ENCODE measurements at regions not wholly inside any gene's neighbourhood (a gene's known extent, or its start where the extent isn't known, plus 50 kb on each side); places are given as distances from the start of the nearest gene placed in this dataset.
"Not testable (repeated sequence)": the region's sequence is repeated elsewhere in the genome, so short reads cannot be mapped to it uniquely, and the experiment has no call there.

- Histone ChIP-seq H3K9me3 (no peaks in the 10 kb centered on the region), H3K36me3 (no peaks in the 10 kb centered on the region), H3K4me1 (peaks cover 0 to 4% of the 10 kb centered on the region in 2 donors), H3K27me3 (no peaks in the 10 kb centered on the region), H3K4me3 (replicated peaks in 1 of 3) (no peak overlapping the region), H3K27ac (no peak overlapping the region)
- intact Hi-C loops (cut with DNase I), result no loop called here
- 84% methylated on average over 1 of the region's 1 CpG for WGBS, 2 donors
- TF ChIP-seq POLR2A (IDR thresholded peaks at IDR 0.05), result no peak
- no peak for TF ChIP-seq CTCF (IDR thresholded peaks at IDR 0.05)
- DNase-seq, result no peak
Measured at GRCh38 chr7:114150689-114151088, 231.9 kb upstream of the PPP1R3A start.

GRCh38 chr7:114148779-114149178, 230.0 kb upstream of the PPP1R3A start:
- Histone ChIP-seq H3K9me3 (no peaks in the 10 kb centered on the region), H3K36me3 (no peaks in the 10 kb centered on the region), H3K4me1 (peaks cover 0 to 4% of the 10 kb centered on the region in 2 donors), H3K27me3 (no peaks in the 10 kb centered on the region), H3K27ac (no peak overlapping the region), H3K4me3 (replicated peaks in 1 of 3) (no peak overlapping the region)
- TF ChIP-seq POLR2A (IDR thresholded peaks at IDR 0.05), result no peak
- no peak for TF ChIP-seq CTCF (IDR thresholded peaks at IDR 0.05)
- DNase-seq, result no peak
- intact Hi-C loops (cut with DNase I), result no loop called here
- 86 to 94% methylated on average over 3 of the region's 3 CpGs for WGBS, 2 donors

DNA sequence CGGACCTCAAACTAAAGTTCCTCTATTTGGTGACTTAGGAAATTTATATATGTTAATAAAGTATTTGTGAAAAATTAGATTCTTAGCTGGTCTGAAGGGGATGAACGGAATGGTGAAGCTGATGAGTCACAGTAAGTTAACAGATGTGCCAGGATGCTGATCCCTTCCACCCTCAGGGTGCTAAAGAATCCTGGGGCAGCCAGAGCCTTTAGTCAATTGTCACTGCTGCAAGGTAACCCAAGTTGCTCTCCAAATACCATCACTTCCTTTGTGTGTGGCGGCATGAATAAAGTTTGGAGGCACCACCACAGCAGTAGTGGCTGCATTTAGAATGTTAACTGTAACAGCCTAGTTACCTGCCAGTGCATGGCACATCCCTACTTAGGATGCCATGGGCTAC, 222.6 kb upstream of the PPP1R3A start:
- WGBS, 2 donors, result 77 to 88% methylated on average over 3 of the region's 3 CpGs
- H3K4me1 ChIP-seq, result no peaks in the 10 kb centered on the region
- intact Hi-C loops (cut with DNase I), result no loop called here
- TF ChIP-seq POLR2A (IDR thresholded peaks at IDR 0.05), result no peak
- no peak for TF ChIP-seq CTCF (IDR thresholded peaks at IDR 0.05)
- H3K9me3 ChIP-seq, result no peaks in the 10 kb centered on the region
- DNase-seq, result no peak
- no peak overlapping the region for H3K4me3 ChIP-seq (replicated peaks in 1 of 3)
- H3K36me3 ChIP-seq, result no peaks in the 10 kb centered on the region
- H3K27me3 ChIP-seq, result no peaks in the 10 kb centered on the region
- no peak overlapping the region for H3K27ac ChIP-seq

- TF ChIP-seq POLR2A (IDR thresholded peaks at IDR 0.05), result no peak
- TF ChIP-seq CTCF (IDR thresholded peaks at IDR 0.05), result no peak
- 94 to 100% methylated on average over 1 of the region's 1 CpG for WGBS, 2 donors
- Histone ChIP-seq H3K27me3 (no peaks in the 10 kb centered on the region), H3K4me1 (no peaks in the 10 kb centered on the region), H3K27ac (no peak overlapping the region), H3K4me3 (replicated peaks in 1 of 3) (no peak overlapping the region), H3K9me3 (no peaks in the 10 kb centered on the region), H3K36me3 (no peaks in the 10 kb centered on the region)
- DNase-seq, result no peak
- intact Hi-C loops (cut with DNase I), result no loop called here
Measured at GRCh38 chr7:114140561-114140960, 221.8 kb upstream of the PPP1R3A start.

DNA sequence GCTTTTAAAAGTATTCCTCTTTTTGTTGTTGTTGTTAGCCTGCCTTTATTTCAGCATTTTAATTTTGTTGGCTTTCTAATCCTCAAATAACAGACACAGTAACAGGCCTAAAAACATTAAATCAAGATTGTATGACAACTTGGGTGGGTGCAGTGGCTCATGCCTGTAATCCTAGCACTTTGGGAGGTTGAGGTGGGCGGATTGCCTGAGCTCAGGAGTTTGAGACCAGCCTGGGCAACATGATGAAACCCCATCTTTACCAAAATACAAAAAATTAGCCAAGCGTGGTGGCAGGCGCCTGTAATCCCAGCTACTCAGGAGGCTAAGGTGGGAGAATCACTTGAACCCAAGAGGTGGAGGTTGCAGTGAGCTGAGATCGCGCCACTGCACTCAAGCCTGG, 220.9 kb upstream of the PPP1R3A start:
- DNase-seq; H3K9me3 ChIP-seq; H3K36me3 ChIP-seq; H3K4me1 ChIP-seq; intact Hi-C loops (cut with DNase I); H3K27me3 ChIP-seq; H3K4me3 ChIP-seq (replicated peaks in 1 of 3); H3K27ac ChIP-seq: not testable (repeated sequence)
- 94 to 98% methylated on average over 5 of the region's 5 CpGs for WGBS, 2 donors

DNA sequence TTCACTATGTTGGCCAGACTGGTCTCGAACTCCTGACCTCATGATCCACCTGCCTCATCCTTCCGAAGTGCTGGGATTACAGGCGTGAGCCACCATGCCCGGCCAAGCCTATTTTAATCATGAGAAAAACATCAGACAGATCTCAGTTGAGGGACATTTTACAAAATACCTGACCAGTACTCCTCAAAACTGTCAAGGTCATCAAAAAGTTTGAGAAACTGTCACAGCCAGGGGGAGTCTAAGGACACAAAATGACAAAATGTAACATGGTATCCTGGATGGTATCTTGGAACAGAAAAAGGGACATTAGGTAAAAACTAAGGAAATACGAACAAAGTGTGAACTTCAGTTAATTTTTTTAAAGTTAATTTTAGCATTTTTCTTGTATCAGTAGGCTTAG, 219.8 kb upstream of the PPP1R3A start:
- TF ChIP-seq CTCF (IDR thresholded peaks at IDR 0.05) (no peak), POLR2A (IDR thresholded peaks at IDR 0.05) (no peak)
- 97 to 99% methylated on average over 5 of the region's 5 CpGs for WGBS, 2 donors
- intact Hi-C loops (cut with DNase I), result no loop called here

More for the DNA sequence above, 219.8 kb upstream of the PPP1R3A start:
- no peak overlapping the region for H3K4me3 ChIP-seq (replicated peaks in 1 of 3)
- no peak overlapping the region for H3K27ac ChIP-seq
- no peaks in the 10 kb centered on the region for H3K36me3 ChIP-seq
- H3K9me3 ChIP-seq, result no peaks in the 10 kb centered on the region
- DNase-seq, result no peak
- H3K4me1 ChIP-seq, result no peaks in the 10 kb centered on the region
- no peaks in the 10 kb centered on the region for H3K27me3 ChIP-seq
